ENCODE measurements at regions not wholly inside any gene's neighbourhood (a gene's known extent, or its start where the extent isn't known, plus 50 kb on each side); places are given as distances from the start of the nearest gene placed in this dataset.
"Not testable (repeated sequence)": the region's sequence is repeated elsewhere in the genome, so short reads cannot be mapped to it uniquely, and the experiment has no call there.

- Histone ChIP-seq H3K4me1 (ENCODE audit: low read depth) (peaks cover 39% of the 10 kb centered on the region), H3K9me3 (no peaks in the 10 kb centered on the region), H3K4me3 (no peak overlapping the region), H3K36me3 (ENCODE audit: low read depth) (no peaks in the 10 kb centered on the region)
- DNase-seq: peak in 1 of 3 donors; percentile 46
- no peak for TF ChIP-seq CTCF (IDR thresholded peaks at IDR 0.05)
- intact Hi-C loops (cut with DNase I, micrococcal nuclease): no loop called here
- ATAC-seq: peak; percentile 40
These were observed 92.5 kb downstream of the FEM1C start for GRCh38 chr5:115452083-115452482.

- intact Hi-C loops (cut with DNase I, micrococcal nuclease): no loop called here
- peak; percentile 5 for ATAC-seq
- Histone ChIP-seq H3K4me1 (ENCODE audit: low read depth) (peaks cover 31% of the 10 kb centered on the region), H3K4me3 (no peak overlapping the region), H3K36me3 (ENCODE audit: low read depth) (no peaks in the 10 kb centered on the region), H3K9me3 (no peaks in the 10 kb centered on the region)
- DNase-seq: no peak
- TF ChIP-seq CTCF (IDR thresholded peaks at IDR 0.05): no peak
These were observed 93.8 kb downstream of the FEM1C start for GRCh38 chr5:115450741-115451140.

GRCh38 chr5:115448630-115449029 is 95.9 kb downstream of the FEM1C start:
- DNase-seq; H3K9me3 ChIP-seq; H3K4me3 ChIP-seq; ATAC-seq; intact Hi-C loops (cut with DNase I, micrococcal nuclease); H3K36me3 ChIP-seq (ENCODE audit: low read depth): not testable (repeated sequence)
- peaks cover 24% of the 10 kb centered on the region for H3K4me1 ChIP-seq (ENCODE audit: low read depth)

GRCh38 chr5:115440782-115441451 is 103.7 kb downstream of the FEM1C start:
- intact Hi-C loops (cut with DNase I, micrococcal nuclease): no loop called here
- DNase-seq (no peak), ATAC-seq (no peak)
- TF ChIP-seq CTCF (IDR thresholded peaks at IDR 0.05): no peak
- Histone ChIP-seq H3K36me3 (ENCODE audit: low read depth) (no peaks in the 10 kb centered on the region), H3K9me3 (peaks cover 8% of the 10 kb centered on the region), H3K4me1 (ENCODE audit: low read depth) (no peaks in the 10 kb centered on the region), H3K4me3 (no peak overlapping the region)

- no peak for TF ChIP-seq CTCF (IDR thresholded peaks at IDR 0.05)
- Histone ChIP-seq H3K36me3 (ENCODE audit: low read depth) (no peaks in the 10 kb centered on the region), H3K4me3 (no peak overlapping the region), H3K9me3 (peaks cover 8% of the 10 kb centered on the region), H3K4me1 (ENCODE audit: low read depth) (no peaks in the 10 kb centered on the region)
- no peak for DNase-seq
- intact Hi-C loops (cut with DNase I, micrococcal nuclease): no loop called here
- no peak for ATAC-seq
These were observed 104.9 kb downstream of the FEM1C start for GRCh38 chr5:115439639-115440038.

- H3K9me3 ChIP-seq: peaks cover 8% of the 10 kb centered on the region
- no peaks in the 10 kb centered on the region for H3K4me1 ChIP-seq (ENCODE audit: low read depth)
- intact Hi-C loops (cut with DNase I, micrococcal nuclease): no loop called here
- ATAC-seq (no peak), DNase-seq (no peak)
- no peak overlapping the region for H3K4me3 ChIP-seq
- no peaks in the 10 kb centered on the region for H3K36me3 ChIP-seq (ENCODE audit: low read depth)
- TF ChIP-seq CTCF (IDR thresholded peaks at IDR 0.05): no peak
These were observed 105.5 kb downstream of the FEM1C start for GRCh38 chr5:115439042-115439441.
